ENCODE measurements at regions not wholly inside any gene's neighbourhood (a gene's known extent, or its start where the extent isn't known, plus 50 kb on each side); places are given as distances from the start of the nearest gene placed in this dataset.
"Not testable (repeated sequence)": the region's sequence is repeated elsewhere in the genome, so short reads cannot be mapped to it uniquely, and the experiment has no call there.

GRCh38 chr3:66642484-66642883, 141.7 kb upstream of the LRIG1 start:
- no peak for DNase-seq (ENCODE audit: low read depth)
- H3K4me3 ChIP-seq (ENCODE audit: low read length) = no peak overlapping the region
- TF ChIP-seq CTCF (conservative IDR thresholded peaks at IDR 0.05; ENCODE audit: low read length) = no peak

- no peak for DNase-seq (ENCODE audit: low read depth)
- no peak for TF ChIP-seq CTCF (conservative IDR thresholded peaks at IDR 0.05; ENCODE audit: low read length)
Measured at GRCh38 chr3:66644549-66644948, 143.7 kb upstream of the LRIG1 start.

GRCh38 chr3:66648975-66649374, 148.2 kb upstream of the LRIG1 start:
- no peak for DNase-seq (ENCODE audit: low read depth)
- H3K4me3 ChIP-seq (ENCODE audit: low read length) = no peak overlapping the region
- TF ChIP-seq CTCF (conservative IDR thresholded peaks at IDR 0.05; ENCODE audit: low read length) = no peak

More at GRCh38 chr3:66644549-66644948, 143.7 kb upstream of the LRIG1 start:
- no peak overlapping the region for H3K4me3 ChIP-seq (ENCODE audit: low read length)

GRCh38 chr3:66651520-66651919, 150.7 kb upstream of the LRIG1 start:
- not testable (repeated sequence) for DNase-seq (ENCODE audit: low read depth); H3K4me3 ChIP-seq (ENCODE audit: low read length)

- DNase-seq (ENCODE audit: low read depth) = not testable (repeated sequence)
Measured at GRCh38 chr3:66652100-66652499, 151.3 kb upstream of the LRIG1 start.

GRCh38 chr3:66655044-66655443, 154.2 kb upstream of the LRIG1 start:
- no peak overlapping the region for H3K4me3 ChIP-seq (ENCODE audit: low read length)
- no peak for DNase-seq (ENCODE audit: low read depth)
- no peak for TF ChIP-seq CTCF (conservative IDR thresholded peaks at IDR 0.05; ENCODE audit: low read length)

More at GRCh38 chr3:66652100-66652499, 151.3 kb upstream of the LRIG1 start:
- H3K4me3 ChIP-seq (ENCODE audit: low read length) = not testable (repeated sequence)

- no peak for TF ChIP-seq CTCF (conservative IDR thresholded peaks at IDR 0.05; ENCODE audit: low read length)
- no peak overlapping the region for H3K4me3 ChIP-seq (ENCODE audit: low read length)
- no peak for DNase-seq (ENCODE audit: low read depth)
Measured at GRCh38 chr3:66655671-66656070, 154.8 kb upstream of the LRIG1 start.

- no peak for TF ChIP-seq CTCF (conservative IDR thresholded peaks at IDR 0.05; ENCODE audit: low read length)
- no peak overlapping the region for H3K4me3 ChIP-seq (ENCODE audit: low read length)
- no peak for DNase-seq (ENCODE audit: low read depth)
Measured at GRCh38 chr3:66656609-66657008, 155.8 kb upstream of the LRIG1 start.
